Stimulated activated CD8-positive, alpha-beta memory T cell treated with anti-CD3 and anti-CD28 coated beads, Interleukin-15, amount 100 ng/mL, for 4 hours (primary cell): ENCODE measurements at regions not wholly inside any gene's neighbourhood (a gene's known extent, or its start where the extent isn't known, plus 50 kb on each side); places are given as distances from the start of the nearest gene placed in this dataset.
"Not testable (repeated sequence)": the region's sequence is repeated elsewhere in the genome, so short reads cannot be mapped to it uniquely, and the experiment has no call there.

Source experiments
- DNase-seq, 2 donors: peaks; one replicate each; pipeline ENCODE4 v3.0.0-alpha.2; 2020; ENCODE audit warnings: low read depth in 2 of 2

GRCh38 chr14:48417715-48418500, 742.5 kb upstream of the MDGA2 start:
- no peak for DNase-seq

- DNase-seq, result no peak
Observed at GRCh38 chr14:48401321-48401720, 725.9 kb upstream of the MDGA2 start.

GRCh38 chr14:48398675-48399282, 723.4 kb upstream of the MDGA2 start:
- no peak for DNase-seq

- DNase-seq, result no peak
Observed at GRCh38 chr14:48391661-48392060, 716.3 kb upstream of the MDGA2 start.

- no peak for DNase-seq
Observed at GRCh38 chr14:48390346-48390745, 714.9 kb upstream of the MDGA2 start.

GRCh38 chr14:48384821-48385220, 709.4 kb upstream of the MDGA2 start:
- no peak for DNase-seq

GRCh38 chr14:48382961-48383360, 707.6 kb upstream of the MDGA2 start:
- no peak for DNase-seq

GRCh38 chr14:48378541-48378940, 703.1 kb upstream of the MDGA2 start:
- no peak for DNase-seq

- no peak for DNase-seq
Observed at GRCh38 chr14:48373981-48374380, 698.6 kb upstream of the MDGA2 start.

GRCh38 chr14:48350971-48351370, 675.6 kb upstream of the MDGA2 start:
- DNase-seq, result no peak

GRCh38 chr14:48349689-48350088, 674.3 kb upstream of the MDGA2 start:
- DNase-seq, result no peak

- no peak for DNase-seq
Observed at GRCh38 chr14:48341069-48341468, 665.7 kb upstream of the MDGA2 start.

- DNase-seq, result no peak
Observed at GRCh38 chr14:48333221-48333920, 658.0 kb upstream of the MDGA2 start.

- DNase-seq, result no peak
Observed at GRCh38 chr14:48331421-48331820, 656.0 kb upstream of the MDGA2 start.

- no peak for DNase-seq
Observed at GRCh38 chr14:48325486-48325885, 650.1 kb upstream of the MDGA2 start.

- DNase-seq, result no peak
Observed at GRCh38 chr14:48323665-48324064, 648.3 kb upstream of the MDGA2 start.

- DNase-seq, result no peak
Observed at GRCh38 chr14:48319823-48320222, 644.4 kb upstream of the MDGA2 start.

- DNase-seq, result no peak
Observed at GRCh38 chr14:48304729-48305128, 629.3 kb upstream of the MDGA2 start.

GRCh38 chr14:48289701-48290100, 614.3 kb upstream of the MDGA2 start:
- no peak for DNase-seq

GRCh38 chr14:48285217-48285616, 609.8 kb upstream of the MDGA2 start:
- DNase-seq, result not testable (repeated sequence)

- DNase-seq, result no peak
Observed at GRCh38 chr14:48275301-48275700, 599.9 kb upstream of the MDGA2 start.

- DNase-seq, result no peak
Observed at GRCh38 chr14:48274826-48275225, 599.4 kb upstream of the MDGA2 start.

- not testable (repeated sequence) for DNase-seq
Observed at GRCh38 chr14:48267926-48268325, 592.5 kb upstream of the MDGA2 start.
